UCSD-AML1 (cell line): ENCODE measurements at regions not wholly inside any gene's neighbourhood (a gene's known extent, or its start where the extent isn't known, plus 50 kb on each side); places are given as distances from the start of the nearest gene placed in this dataset.

Experiments
- DNase-seq: peaks from one replicate; lab custom pipeline; 2025; ENCODE audit not compliant: unreplicated experiment; lab: John Stamatoyannopoulos, UW

DNA sequence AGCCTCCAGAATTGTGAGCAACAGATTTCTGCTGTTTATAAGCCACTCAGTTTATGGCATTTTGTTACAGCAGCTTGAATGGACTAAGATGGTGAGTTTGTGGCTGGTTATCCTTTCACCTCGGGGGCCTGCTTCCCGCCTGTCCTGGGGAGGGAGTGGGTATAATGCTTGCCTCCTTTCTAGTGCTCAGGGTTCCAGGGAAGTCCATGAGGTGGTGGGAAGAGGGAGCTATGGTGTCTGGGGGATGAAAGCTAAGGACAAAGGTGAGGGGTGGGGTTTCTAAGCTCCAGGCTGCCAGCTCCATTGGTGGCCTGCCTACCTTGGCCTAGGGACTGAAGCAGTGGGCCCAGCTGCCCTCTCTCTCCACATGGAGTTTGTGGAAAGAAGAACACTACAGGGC lies 50.2 kb upstream of the SDK2 start:
- DNase-seq, result no peak

DNA sequence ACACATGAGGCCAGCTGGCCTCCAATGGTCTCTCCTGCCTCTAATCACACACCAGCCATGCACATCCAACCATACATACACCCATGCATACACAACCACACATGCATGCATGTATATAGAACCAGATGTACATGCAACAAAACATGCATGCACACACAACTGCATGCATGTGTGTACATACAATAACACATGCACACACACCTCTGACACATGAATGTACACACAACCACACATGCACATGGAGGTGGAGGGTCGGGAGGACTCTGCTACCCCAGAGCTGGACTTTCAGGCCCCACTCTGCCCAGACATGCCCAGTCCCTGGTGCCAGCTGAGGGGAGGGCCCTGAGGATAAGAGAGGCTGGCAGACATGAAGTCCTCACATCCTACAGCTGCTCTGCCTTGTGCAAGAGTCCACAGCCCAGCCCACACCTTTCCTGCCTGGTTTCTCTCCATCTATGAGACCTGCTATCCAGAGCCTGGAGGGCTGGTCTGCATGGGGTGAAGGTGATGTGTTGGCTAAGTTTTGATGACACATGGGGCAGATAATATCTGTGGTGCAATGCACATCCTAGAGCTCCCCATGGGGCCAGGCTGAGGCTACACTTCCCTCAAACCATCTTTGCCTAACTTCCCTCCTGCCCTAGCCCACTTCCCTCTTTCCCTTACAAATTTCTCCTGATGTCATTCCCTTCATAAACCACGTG lies 50.9 kb upstream of the SDK2 start:
- no peak for DNase-seq

DNA sequence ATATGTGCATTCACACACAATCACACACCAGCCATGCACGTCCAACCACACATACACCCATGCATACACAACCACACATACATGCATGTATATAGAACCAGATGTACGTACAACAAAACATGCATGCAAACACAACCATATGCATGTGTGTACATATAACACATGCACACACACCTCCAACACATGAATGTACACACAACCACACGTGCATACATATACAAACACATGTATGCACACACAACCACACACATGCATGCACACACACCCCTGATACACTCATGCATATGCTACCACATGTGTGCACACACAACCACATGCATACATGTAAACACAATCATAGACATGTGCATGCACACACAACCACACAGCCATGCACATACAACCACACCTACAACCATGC lies 52.0 kb upstream of the SDK2 start:
- DNase-seq, result no peak

DNA sequence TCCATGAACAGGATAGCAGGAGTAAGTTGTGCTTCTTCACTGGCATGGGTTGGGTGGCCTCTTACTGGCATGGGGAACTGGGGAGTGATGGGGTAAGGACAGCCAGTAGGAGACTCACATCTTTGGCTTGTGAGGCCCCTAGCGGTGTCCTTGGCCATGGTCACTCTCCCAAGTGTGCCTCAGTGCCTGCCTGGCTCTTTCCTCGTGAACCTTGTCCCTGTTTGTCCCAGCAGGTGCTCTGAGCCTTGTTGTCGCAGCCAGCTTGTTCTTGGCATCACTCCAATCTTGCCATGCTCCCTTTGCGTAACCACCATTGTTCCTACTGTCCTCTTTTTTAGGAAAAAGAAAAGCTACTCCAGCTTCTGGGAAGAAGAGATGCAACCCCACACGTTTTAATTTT lies 53.6 kb upstream of the SDK2 start:
- no peak for DNase-seq

DNA sequence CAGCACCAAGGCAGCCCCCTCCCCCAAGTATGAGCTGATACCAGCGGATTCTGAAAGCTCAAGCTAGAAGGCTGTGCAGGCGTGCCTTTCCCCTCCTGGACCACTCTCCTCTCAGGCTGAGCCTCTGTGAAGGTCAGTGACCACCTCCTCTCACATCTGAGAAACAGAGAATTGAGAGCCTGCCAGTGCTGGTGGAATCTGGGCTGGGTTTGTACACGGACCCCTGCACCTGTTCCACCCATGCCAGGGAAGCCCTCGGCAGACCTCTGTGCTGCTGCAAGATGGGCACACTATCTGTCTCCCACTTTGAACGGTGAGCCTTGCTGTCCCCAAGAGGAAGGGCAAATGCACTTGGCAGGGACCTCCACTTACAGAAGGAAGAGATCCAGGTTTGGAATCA lies 54.7 kb upstream of the SDK2 start:
- no peak for DNase-seq

DNA sequence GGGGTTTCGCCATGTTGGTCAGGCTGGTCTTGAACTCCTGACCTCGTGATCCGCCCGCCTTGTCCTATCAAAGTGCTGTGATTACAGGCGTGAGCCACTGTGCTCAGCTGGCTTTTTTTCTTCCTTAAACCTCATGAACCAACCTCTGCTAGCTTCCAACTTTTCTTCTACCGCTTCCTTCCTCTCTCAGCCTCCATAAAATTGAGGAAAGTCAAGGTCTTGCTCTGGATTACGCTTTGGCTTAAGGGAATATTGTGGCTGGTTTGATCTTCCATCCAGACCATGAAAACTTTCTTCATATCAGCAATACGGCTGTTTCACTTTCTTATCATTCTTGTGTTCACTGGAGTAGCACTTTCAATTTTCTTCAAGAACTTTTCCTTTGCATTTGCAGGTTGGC lies 57.5 kb upstream of the SDK2 start:
- DNase-seq, result no peak

DNA sequence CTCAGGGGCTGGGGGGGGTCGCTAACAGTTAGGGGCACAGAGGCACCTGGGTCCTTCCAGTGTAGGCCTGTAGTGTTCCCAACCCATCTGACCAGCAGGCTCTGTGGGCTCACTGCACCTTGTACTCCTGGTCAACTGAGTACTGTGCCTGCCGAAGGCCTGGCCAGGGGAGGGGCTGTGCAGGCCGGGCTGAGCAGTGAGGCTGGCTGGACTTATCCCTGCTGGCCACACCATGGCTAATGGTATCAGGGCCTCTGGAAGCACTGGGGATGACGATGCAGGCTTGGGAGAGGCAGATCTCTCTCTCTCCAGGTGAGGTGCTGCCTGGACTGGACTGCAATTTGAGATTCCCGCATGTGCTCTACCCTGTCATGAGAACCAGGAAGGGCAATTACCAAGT lies 58.9 kb upstream of the SDK2 start:
- no peak for DNase-seq

DNA sequence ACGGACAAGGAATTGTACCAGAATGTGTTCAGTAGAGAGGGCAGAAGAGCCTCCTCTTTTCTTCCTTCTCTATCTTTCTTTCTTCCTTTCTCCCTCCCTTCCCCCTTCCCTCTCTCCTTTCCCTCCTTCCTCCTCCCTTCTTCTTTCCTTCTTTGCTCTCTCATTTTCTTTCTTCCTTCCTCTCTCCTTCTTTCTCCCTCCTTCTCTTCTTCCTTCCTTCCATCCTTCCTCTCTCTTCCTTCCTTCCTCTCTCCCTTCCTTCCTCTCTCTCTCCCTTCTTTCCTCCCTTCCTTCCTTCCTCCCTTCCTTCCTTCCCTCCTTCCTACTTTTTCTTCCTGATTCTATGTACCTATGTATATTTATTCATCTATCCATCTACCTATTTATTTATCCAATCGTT lies 59.7 kb upstream of the SDK2 start:
- DNase-seq, result no peak

DNA sequence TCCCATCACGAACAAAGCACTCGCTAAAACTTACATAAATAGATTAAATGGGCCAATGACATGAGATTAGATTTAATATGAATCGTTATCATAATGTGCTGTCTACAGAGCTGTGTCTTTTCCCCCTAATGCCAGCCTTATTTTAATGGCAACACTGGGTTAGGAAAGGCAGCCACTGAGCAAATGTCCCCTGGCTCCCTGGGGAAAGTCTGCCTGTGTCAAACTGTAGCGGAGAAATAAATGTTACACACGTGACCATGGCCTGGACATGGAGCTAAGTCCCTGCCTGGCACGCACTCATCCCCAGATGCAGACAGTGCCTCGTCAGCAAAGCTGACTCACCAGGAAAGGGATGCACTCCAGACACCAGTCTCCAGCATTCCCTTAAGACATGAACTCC lies 61.3 kb upstream of the SDK2 start:
- no peak for DNase-seq

DNA sequence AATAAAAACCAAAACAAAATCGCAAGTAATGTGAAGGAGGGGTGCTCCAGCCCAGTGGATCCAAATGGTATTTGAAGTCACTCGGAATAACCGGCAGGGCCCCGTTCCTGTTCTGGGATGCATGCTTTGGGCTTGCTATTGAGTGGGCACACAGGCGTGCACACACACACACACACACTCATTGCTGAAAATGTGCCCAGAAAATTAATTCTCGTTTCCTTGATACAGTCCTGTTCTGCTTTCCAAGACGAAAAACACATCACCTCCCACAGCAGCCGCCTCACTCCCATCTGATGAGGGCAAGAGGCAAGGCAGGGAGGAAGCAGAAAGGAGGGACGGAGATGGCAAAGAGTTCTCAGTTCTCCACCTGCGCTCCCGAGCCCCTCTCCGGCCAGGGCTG lies 62.2 kb upstream of the SDK2 start:
- no peak for DNase-seq

DNA sequence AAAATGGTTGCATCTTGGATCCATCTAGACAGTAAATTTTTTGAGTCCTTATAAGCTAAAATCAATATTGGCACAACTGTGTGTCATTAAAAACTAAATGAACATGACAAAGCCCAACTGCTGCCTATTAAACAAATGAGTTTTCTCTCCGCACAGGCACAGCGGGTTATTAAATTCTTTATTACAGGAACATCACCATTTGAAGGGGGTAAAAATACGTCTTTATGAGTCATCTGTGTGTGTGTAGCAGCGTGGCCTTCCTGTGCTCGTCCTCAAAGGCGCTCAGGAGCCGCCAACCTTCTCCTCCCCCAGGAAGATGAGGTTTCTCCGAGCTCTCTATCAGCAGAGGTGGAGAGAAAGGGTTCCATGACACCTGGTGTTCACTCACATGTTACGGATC lies 62.6 kb upstream of the SDK2 start:
- DNase-seq, result no peak

DNA sequence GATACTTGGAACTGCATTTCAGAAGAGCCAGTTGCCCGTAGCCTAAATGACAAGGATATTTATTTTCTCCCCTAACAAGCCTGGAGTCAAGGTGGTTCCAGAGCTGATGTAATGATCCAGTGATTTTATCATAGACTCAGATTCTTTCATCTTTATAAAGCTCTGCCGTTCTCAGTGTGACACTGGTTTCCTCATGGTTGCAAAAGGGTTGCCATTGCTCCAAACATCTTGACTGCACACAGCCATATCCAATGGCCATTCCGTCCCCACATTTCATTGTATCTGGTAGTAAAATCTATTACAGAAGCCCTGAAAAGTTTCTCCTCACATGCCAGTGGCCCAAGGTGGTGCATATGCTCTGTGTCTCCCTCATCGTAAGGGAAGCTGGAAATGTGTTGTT lies 63.1 kb upstream of the SDK2 start:
- DNase-seq, result no peak

DNA sequence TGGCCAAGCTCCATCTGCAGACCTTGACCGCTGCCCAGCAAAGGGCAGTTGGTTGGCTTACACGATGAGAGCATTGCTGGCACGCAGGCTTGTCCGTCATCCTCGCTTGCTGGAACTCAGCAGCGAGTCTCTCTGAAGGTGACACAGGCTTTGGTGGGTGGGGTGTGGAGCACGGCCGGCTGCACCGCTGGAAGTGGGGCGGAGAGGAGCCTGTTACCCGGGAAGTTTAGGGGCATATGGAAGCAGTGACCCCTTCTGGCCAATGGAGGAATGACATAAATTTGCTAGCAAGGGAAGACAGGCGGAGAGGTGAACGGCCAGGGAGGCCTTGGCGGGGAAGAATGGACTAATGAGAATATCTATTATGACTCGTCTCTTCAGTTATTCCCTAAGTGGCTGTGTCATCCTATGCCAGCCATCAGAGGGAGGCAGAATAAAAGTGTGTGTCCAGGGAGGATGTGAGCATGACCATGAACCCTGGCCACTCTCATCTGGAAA lies 65.9 kb upstream of the SDK2 start:
- peak; percentile 36 for DNase-seq

DNA sequence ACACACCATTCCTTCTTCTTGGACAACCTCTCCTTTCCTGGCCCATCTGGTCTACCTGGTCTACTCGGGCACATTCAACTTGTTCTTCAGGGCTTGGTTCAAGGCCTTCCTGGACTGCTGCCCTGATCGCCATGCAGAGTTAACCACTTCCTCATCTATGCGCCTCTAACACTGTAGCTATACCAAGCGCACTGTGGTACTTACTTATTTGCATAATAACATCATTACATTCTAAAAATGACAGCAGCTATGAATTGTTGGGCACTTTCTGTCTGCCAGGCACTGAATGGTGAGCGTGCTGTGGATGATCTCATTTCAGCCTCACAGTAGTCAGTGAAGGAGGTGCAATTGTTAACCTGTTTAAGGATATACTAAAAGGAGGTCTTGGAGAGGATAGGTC lies 66.9 kb upstream of the SDK2 start:
- DNase-seq, result peak; percentile 19

DNA sequence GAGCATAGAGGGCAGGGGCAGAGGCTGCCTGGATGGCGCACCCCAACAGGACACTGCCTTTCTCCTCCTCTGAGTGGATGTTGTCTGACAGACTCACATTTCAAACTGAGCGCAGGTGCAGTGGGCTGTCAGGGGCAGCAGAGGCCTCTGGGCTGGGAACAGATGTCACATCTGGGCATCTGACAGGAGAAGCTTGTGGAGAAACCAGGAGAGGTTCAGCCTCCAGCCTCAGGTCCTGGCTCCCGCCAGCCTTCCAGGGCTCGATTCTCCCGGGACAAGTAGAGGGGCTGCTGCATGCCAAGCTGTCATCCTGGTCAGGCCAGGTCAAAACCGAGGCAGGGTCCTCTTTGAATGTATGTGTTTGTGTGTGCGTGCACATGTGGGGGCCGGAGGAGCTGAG lies 67.7 kb upstream of the SDK2 start:
- DNase-seq, result no peak

DNA sequence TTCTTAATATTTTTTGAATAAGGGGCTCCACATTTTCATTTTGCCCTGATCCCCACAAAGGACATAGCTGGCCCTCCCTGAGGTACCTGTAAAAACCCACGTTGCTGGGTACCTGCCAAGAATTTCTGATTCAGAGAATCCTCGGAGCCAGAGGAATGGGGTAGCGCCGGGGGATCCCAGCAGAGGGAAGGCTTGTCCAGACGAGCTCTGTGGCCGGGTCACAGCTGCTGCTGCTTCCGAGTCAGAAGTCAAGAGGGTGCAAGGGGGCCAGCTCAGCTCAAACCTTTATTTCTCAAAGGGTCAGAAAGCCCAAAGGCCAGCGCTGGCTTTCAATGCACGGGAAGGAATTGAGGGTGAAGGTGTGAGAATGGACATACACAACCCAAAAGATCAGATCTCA lies 68.9 kb upstream of the SDK2 start:
- DNase-seq, result no peak

DNA sequence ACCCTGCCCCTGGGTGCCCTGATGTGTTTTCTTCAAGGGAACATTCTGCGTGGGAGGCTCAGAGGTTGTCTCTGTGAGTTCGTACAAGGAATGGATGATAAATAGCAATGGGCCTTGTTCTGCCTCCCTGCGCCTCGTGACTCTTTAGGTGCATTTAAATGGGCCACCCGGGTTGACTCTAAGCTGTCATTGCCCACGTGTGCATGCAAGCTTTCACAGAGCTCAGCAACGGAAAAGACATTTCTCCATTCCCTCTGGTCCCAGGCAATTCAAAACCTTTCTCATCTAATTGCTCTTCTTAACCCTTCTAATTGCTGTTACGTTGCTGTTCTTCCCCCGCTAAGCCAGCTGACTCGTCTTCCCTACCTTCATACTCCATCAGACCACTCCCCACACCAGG lies 71.5 kb upstream of the SDK2 start:
- no peak for DNase-seq

DNA sequence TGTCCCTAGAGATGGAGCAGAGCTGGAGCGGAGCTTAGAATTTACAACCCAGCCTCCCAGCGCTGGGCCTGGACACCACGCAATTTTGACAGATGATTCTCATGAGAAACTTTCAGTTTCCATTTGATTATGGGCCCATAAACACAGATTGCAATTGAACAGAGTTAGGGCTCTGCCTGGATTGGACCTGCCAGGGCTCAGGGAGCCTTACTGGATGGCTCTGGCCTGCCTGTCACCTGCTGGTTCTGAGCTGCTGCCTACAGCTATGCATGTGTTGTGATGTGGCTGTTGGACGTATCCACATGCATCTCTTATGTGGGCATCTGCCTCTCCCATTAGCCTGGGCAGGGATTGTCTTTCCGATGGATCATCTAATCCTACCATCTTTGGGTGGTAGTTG lies 73.4 kb upstream of the SDK2 start:
- DNase-seq, result no peak

DNA sequence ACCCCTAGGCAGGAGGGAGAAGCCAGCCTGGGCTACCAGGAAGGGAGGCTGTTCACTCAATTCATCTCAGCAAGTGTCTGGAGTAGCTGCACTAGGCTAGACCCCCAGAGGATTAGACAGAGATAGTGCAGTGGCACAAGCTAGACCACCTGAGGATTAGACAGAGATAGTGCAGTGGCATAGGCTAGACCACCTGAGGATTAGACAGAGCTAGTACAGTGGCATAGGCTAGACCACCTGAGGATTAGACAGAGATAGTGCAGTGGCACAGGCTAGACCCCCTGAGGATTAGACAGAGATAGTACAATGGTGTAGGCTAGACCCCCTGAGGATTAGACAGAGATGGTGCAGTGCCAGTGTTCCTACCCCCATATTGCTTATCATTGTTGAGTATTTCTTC lies 74.1 kb upstream of the SDK2 start:
- DNase-seq, result no peak

DNA sequence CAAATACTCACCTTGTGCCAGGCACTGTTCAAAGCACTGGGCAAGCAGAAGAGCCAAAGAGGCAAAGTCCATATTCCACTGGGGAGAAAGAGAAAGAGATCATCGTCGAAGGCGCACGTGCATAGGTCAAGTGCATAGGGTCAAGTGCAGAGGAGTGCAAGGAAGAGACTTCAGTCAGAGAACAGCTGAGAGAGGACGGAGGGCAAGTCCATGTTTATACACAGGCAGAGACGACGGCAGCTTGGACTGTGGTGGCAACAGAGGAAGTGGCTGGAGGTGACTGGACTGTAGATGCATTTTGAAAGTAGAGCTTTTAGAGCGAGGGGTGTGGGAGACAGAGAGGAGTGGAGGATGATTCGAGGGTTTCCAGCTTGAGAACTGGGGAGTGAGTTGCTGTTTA lies 74.7 kb upstream of the SDK2 start:
- no peak for DNase-seq

DNA sequence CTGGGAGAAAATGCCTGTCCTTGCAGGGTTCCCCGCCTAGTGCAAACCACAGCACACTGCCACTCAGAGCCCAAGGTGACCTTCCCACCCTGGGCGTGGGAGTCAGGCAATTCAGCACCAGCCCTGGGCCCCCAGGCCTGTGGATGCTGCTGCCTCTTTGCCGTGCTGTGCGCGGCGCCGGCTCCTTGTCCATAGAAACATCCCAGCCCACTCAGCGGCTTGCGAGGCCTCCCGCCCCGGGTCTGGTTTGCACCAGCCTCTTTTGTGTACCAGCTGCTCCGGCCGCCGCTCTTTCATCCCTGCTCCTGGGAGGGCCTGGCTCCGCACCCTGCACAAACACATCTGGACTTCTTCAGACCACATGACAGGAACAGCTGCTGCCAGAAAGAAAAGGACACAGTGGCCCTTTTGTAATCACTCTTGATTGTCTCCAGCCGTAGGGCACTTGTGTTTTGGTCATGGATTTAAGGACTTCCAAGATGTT lies 75.4 kb upstream of the SDK2 start:
- DNase-seq, result no peak

DNA sequence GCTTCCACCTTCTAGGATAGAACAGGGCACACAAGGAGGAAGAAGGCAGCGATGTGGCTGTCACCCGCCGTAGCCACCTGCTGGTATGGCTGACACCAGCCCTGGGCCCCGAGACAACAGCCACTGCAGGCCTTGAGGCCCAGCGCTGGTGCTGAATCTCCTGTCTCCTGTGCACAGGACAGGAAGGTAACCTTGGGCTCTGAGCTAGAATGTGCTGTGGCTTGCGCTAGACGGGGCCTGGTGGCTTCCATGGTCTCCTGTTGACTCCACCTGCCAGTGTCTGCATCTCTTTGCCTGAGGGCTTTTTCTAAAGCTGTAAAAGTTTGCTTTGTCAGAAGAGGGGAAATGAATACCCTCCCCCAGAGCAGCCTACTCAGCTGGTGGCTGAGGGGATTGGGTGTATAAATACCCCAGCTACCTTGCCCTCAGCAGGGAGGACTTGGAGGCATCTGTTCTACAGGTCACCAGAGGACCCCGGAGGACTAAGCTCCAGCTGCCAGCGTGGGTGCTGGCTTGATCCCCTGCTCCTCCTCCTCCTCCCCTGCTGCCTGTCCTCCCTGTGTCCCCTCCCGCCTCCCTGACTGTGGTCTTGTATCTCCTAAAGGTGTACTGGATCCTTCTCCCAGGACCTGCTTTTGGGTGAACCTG lies 76.1 kb upstream of the SDK2 start:
- no peak for DNase-seq

DNA sequence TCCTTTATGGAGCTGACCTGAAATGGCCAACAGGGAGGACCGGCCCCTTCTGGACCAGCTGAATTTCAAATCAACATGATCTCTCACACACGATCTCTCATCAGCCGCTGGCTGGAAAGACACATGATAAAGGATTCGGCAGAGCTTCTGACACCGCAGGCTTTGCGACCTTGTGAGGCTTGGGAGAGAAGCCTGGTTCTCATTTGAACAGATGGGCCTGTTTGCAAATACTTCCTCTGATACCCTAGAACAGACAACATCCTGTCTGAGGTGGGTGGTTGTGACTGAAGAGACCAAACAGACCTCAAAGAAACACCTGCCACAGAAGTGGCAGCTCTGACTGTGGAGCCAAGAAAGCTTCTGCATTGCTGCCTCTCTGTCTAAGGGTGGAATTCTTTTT lies 77.9 kb upstream of the SDK2 start:
- no peak for DNase-seq
